Epithelial cell of esophagus (primary cell): ENCODE measurements at regions not wholly inside any gene's neighbourhood (a gene's known extent, or its start where the extent isn't known, plus 50 kb on each side); places are given as distances from the start of the nearest gene placed in this dataset.

Experiments
- DNase-seq: peaks from one replicate; pipeline ENCODE4 v3.0.0; 2010; ENCODE audit warnings: low read depth
- H3K4me3 ChIP-seq: 2 replicates; pipeline ENCODE4 v1.5.1; 2011; ENCODE audit warnings: mild to moderate bottlenecking, low read length, control low read depth
- TF ChIP-seq, protein P1 (sequence below): IDR thresholded peaks from 2 replicates; pipeline ENCODE4 v1.5.1; 2011; ENCODE audit warnings: low read depth, mild to moderate bottlenecking, low read length, control low read depth, inconsistent platforms; ENCODE audit not compliant: insufficient read depth; ENCODE audit errors: missing control alignments

- TF ChIP-seq, protein P1, sequence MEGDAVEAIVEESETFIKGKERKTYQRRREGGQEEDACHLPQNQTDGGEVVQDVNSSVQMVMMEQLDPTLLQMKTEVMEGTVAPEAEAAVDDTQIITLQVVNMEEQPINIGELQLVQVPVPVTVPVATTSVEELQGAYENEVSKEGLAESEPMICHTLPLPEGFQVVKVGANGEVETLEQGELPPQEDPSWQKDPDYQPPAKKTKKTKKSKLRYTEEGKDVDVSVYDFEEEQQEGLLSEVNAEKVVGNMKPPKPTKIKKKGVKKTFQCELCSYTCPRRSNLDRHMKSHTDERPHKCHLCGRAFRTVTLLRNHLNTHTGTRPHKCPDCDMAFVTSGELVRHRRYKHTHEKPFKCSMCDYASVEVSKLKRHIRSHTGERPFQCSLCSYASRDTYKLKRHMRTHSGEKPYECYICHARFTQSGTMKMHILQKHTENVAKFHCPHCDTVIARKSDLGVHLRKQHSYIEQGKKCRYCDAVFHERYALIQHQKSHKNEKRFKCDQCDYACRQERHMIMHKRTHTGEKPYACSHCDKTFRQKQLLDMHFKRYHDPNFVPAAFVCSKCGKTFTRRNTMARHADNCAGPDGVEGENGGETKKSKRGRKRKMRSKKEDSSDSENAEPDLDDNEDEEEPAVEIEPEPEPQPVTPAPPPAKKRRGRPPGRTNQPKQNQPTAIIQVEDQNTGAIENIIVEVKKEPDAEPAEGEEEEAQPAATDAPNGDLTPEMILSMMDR = no peak
- no peak for DNase-seq
- no peak overlapping the region for H3K4me3 ChIP-seq
These were observed 164.9 kb downstream of the NR2F2 start for GRCh38 chr15:96495386-96495785.

DNA sequence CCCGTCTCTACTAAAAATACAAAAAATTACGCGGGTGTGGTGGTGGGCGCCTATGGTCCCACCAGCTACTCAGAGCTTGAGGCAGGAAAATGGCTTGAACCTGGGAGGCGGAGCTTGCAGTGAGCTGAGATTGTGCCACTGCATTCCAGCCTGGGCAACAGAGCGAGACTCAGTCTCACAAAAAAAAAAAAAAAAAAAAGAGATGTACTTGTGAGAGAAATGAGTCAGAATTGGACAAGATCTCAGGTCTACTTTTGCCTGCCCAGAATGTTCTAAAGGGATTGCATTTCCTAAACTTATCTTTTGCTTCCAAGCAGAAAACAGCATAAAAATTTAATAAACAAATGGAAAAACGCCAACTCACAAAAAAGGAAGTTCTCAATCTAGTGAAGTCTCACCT lies 167.5 kb downstream of the NR2F2 start:
- no peak overlapping the region for H3K4me3 ChIP-seq
- no peak for DNase-seq
- TF ChIP-seq, protein P1 = no peak

GRCh38 chr15:96500508-96500907 lies 170.0 kb downstream of the NR2F2 start:
- TF ChIP-seq, protein P1 = no peak
- H3K4me3 ChIP-seq = no peak overlapping the region
- DNase-seq = no peak

- H3K4me3 ChIP-seq = no peak overlapping the region
- DNase-seq = no peak
- TF ChIP-seq, protein P1 = no peak
These were observed 170.9 kb downstream of the NR2F2 start for GRCh38 chr15:96501362-96501761.

GRCh38 chr15:96502196-96502595 lies 171.7 kb downstream of the NR2F2 start:
- TF ChIP-seq, protein P1 = no peak
- no peak for DNase-seq
- no peak overlapping the region for H3K4me3 ChIP-seq

- DNase-seq = no peak
- H3K4me3 ChIP-seq = no peak overlapping the region
- TF ChIP-seq, protein P1 = no peak
These were observed 172.8 kb downstream of the NR2F2 start for GRCh38 chr15:96503276-96503675.

DNA sequence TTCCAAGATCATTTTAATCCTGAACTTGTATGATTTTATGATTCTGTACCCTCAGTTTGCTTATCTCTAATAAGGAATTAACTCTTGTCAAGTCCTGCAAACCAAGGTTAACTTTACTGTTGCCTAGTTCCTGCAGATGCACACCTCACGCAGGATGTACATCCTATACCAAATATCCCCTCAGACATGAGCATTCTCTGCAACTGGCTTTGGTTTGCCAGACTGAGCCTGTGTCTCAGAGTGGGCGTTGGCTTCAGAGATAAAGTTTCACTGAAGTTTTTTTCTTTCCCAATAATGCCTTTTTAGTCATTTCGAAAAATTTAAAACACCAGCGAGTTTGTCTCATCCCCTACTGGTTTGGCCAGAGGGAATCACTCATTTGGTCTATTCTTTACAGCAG lies 173.9 kb downstream of the NR2F2 start:
- TF ChIP-seq, protein P1 = no peak
- no peak for DNase-seq
- no peak overlapping the region for H3K4me3 ChIP-seq
